Neuronal stem cell (in vitro differentiated cells): ENCODE measurements at regions not wholly inside any gene's neighbourhood (a gene's known extent, or its start where the extent isn't known, plus 50 kb on each side); places are given as distances from the start of the nearest gene placed in this dataset.
A peak's percentile ranks its signal among the peaks of the same experiment; 100 is the strongest.

Experiments used
- DNase-seq: peaks from one replicate; pipeline ENCODE4 v3.0.0-alpha.2; 2013; ENCODE audit warnings: low spot score
- H2AFZ ChIP-seq: one replicate; pipeline ENCODE4 v1.6.1; 2013; ENCODE audit warnings: mild to moderate bottlenecking, low read length, inconsistent platforms
- H2AK5ac ChIP-seq: 2 replicates; pipeline ENCODE4 v1.6.1; 2013; ENCODE audit warnings: low read depth, mild to moderate bottlenecking, inconsistent platforms, low read length, moderate library complexity, mixed read lengths
- H2BK120ac ChIP-seq: 2 replicates; pipeline ENCODE4 v1.6.1; 2013; ENCODE audit warnings: low read depth, mild to moderate bottlenecking, inconsistent platforms, low read length, moderate library complexity, mixed read lengths
- H2BK12ac ChIP-seq: one replicate; pipeline ENCODE4 v1.6.1; 2013; ENCODE audit warnings: low read length, inconsistent platforms
- H2BK15ac ChIP-seq: 2 replicates; pipeline ENCODE4 v1.6.1; 2013; ENCODE audit warnings: mild to moderate bottlenecking, low read length, inconsistent platforms, mixed read lengths
- H2BK5ac ChIP-seq: one replicate; pipeline ENCODE4 v1.6.1; 2013; ENCODE audit warnings: inconsistent platforms, mild to moderate bottlenecking, low read length, moderate library complexity
- H3K14ac ChIP-seq: one replicate; pipeline ENCODE4 v1.6.1; 2013; ENCODE audit warnings: low read length, inconsistent platforms
- H3K18ac ChIP-seq: 2 replicates; pipeline ENCODE4 v1.6.1; 2013; ENCODE audit warnings: low read length, inconsistent platforms
- H3K23ac ChIP-seq: 2 replicates; pipeline ENCODE4 v1.6.1; 2013; ENCODE audit warnings: low read depth, mild to moderate bottlenecking, mixed read lengths, low read length, inconsistent platforms; ENCODE audit not compliant: poor library complexity
- H3K27ac ChIP-seq: replicated peaks from 3 replicates; pipeline ENCODE4 v1.5.1; 2013; ENCODE audit warnings: low read length, inconsistent platforms
- H3K27me3 ChIP-seq, 3 experiments: 2 replicates each; pipeline ENCODE4 v1.6.1; 2013; ENCODE audit warnings: low read length in 3 of 3, mild to moderate bottlenecking in 2 of 3, inconsistent platforms in 1 of 3, low read depth in 1 of 3, mixed read lengths in 1 of 3, moderate library complexity in 1 of 3; ENCODE audit not compliant: control insufficient read depth in 3 of 3, insufficient read depth in 3 of 3
- H3K36me3 ChIP-seq, 2 donors: replicated peaks in 1 of 2; 2 replicates each; pipeline ENCODE4 v1.6.1; 2013; ENCODE audit warnings: low read length in 2 of 2; ENCODE audit not compliant: control insufficient read depth in 2 of 2, insufficient read depth in 2 of 2
- H3K4ac ChIP-seq: 2 replicates; pipeline ENCODE4 v1.6.1; 2013; ENCODE audit warnings: inconsistent platforms, mild to moderate bottlenecking, low read length, moderate library complexity
- H3K4me1 ChIP-seq, 2 donors: 1 replicate in 1 of 2; 2 replicates in 1 of 2; pipeline ENCODE4 v1.6.1; 2013; ENCODE audit warnings: low read length in 2 of 2, low read depth in 1 of 2; ENCODE audit not compliant: control insufficient read depth in 2 of 2, insufficient read depth in 1 of 2
- H3K4me2 ChIP-seq: one replicate; pipeline ENCODE4 v1.6.1; 2013; ENCODE audit warnings: mild to moderate bottlenecking, low read length, inconsistent platforms; ENCODE audit not compliant: insufficient read depth, poor library complexity, severe bottlenecking
- H3K4me3 ChIP-seq, 2 donors: 2 replicates each; pipeline ENCODE4 v1.5.1; 2013; ENCODE audit warnings: low read length in 2 of 2, mild to moderate bottlenecking in 2 of 2, inconsistent platforms in 1 of 2, moderate library complexity in 1 of 2
- H3K79me1 ChIP-seq: one replicate; pipeline ENCODE4 v1.6.1; 2013; ENCODE audit warnings: low read depth, mild to moderate bottlenecking, inconsistent platforms, low read length, moderate library complexity
- H3K9ac ChIP-seq: one replicate; pipeline ENCODE4 v1.6.1; 2013; ENCODE audit warnings: mild to moderate bottlenecking, low read depth, low read length, inconsistent platforms; ENCODE audit not compliant: poor library complexity
- H3K9me3 ChIP-seq, 2 donors: replicated peaks in 1 of 2; 2 replicates each; pipeline versions ENCODE3 to v1.6.1; 2013; ENCODE audit warnings: low read length in 2 of 2, mild to moderate bottlenecking in 2 of 2, inconsistent platforms in 1 of 2, low read depth in 1 of 2, mixed read lengths in 1 of 2, moderate library complexity in 1 of 2; ENCODE audit not compliant: control insufficient read depth in 2 of 2, insufficient read depth in 1 of 2
- H4K8ac ChIP-seq: one replicate; pipeline ENCODE4 v1.6.1; 2013; ENCODE audit warnings: low read depth, mild to moderate bottlenecking, inconsistent platforms, low read length, moderate library complexity
- H4K91ac ChIP-seq: one replicate; pipeline ENCODE4 v1.6.1; 2013; ENCODE audit warnings: low read length, low read depth, mild to moderate bottlenecking, inconsistent platforms; ENCODE audit not compliant: poor library complexity
- WGBS, 2 donors: extraction: QIAGEN DNeasy Blood & Tissue Kit; methylation state at CpG; one replicate each; pipeline ENCODE4 v1.1.7; 2013; ENCODE audit warnings: missing lambda C conversion rate in 2 of 2, mixed read lengths in 1 of 2; ENCODE audit not compliant: insufficient read length in 2 of 2, insufficient replicate concordance in 1 of 2; ENCODE audit errors: extremely low coverage in 2 of 2; 5-methylcytosine and 5-hydroxymethylcytosine counted together

- no peak overlapping the region for H3K9ac ChIP-seq
- H2BK5ac ChIP-seq: peak overlapping the region; percentile 16
- H3K4me1 ChIP-seq: no peaks in the 10 kb centered on the region
- H3K79me1 ChIP-seq: no peaks in the 10 kb centered on the region
- no peak overlapping the region for H3K4ac ChIP-seq
- H3K27me3 ChIP-seq: no peaks in the 10 kb centered on the region
- H2AFZ ChIP-seq: no peak overlapping the region
- no CpG with 5 or more reads among the region's 16 CpGs for WGBS, 2 donors
- no peak overlapping the region for H3K14ac ChIP-seq
- H4K8ac ChIP-seq: no peak overlapping the region
- H2BK12ac ChIP-seq: no peak overlapping the region
- H3K27ac ChIP-seq: no peak overlapping the region
- no peak overlapping the region for H3K23ac ChIP-seq
- no peak overlapping the region for H2BK15ac ChIP-seq
- no peak overlapping the region for H3K18ac ChIP-seq
- H3K9me3 ChIP-seq: no peaks in the 10 kb centered on the region
- H3K36me3 ChIP-seq: no peaks in the 10 kb centered on the region
- no peak for DNase-seq
- no peak overlapping the region for H3K4me3 ChIP-seq
- H3K4me2 ChIP-seq: no peak overlapping the region
- H2BK120ac ChIP-seq: no peak overlapping the region
- H2AK5ac ChIP-seq: no peak overlapping the region
- no peak overlapping the region for H4K91ac ChIP-seq
Measured at GRCh38 chr2:2921011-2921720, 456.5 kb downstream of the EIPR1 start.

- Histone ChIP-seq H3K27ac (no peak overlapping the region), H3K9me3 (no peaks in the 10 kb centered on the region), H2BK120ac (no peak overlapping the region), H2BK12ac (no peak overlapping the region), H3K4ac (no peak overlapping the region), H4K8ac (no peak overlapping the region), H3K4me3 (no peak overlapping the region), H2AK5ac (no peak overlapping the region), H3K4me1 (no peaks in the 10 kb centered on the region), H2BK5ac (no peak overlapping the region), H2AFZ (peak overlapping the region; percentile 35), H3K9ac (no peak overlapping the region), H3K14ac (no peak overlapping the region), H3K79me1 (no peaks in the 10 kb centered on the region), H3K4me2 (no peak overlapping the region), H4K91ac (no peak overlapping the region), H3K23ac (no peak overlapping the region), H3K36me3 (no peaks in the 10 kb centered on the region), H2BK15ac (no peak overlapping the region), H3K18ac (peak overlapping the region; percentile 55), H3K27me3 (no peaks in the 10 kb centered on the region)
- DNase-seq: no peak
- no CpG with 5 or more reads among the region's 10 CpGs for WGBS, 2 donors
Measured at GRCh38 chr2:2919574-2920365, 457.8 kb downstream of the EIPR1 start.

GRCh38 chr2:2919026-2919425 is 458.6 kb downstream of the EIPR1 start:
- Histone ChIP-seq H3K23ac (no peak overlapping the region), H3K4me2 (no peak overlapping the region), H2BK15ac (no peak overlapping the region), H3K4me3 (no peak overlapping the region), H3K27ac (no peak overlapping the region), H2AFZ (no peak overlapping the region), H2BK120ac (no peak overlapping the region), H3K18ac (peak overlapping the region; percentile 35), H2BK12ac (no peak overlapping the region), H4K91ac (no peak overlapping the region), H2BK5ac (no peak overlapping the region), H3K9me3 (no peaks in the 10 kb centered on the region), H2AK5ac (no peak overlapping the region), H3K4me1 (no peaks in the 10 kb centered on the region), H3K9ac (no peak overlapping the region), H3K79me1 (no peaks in the 10 kb centered on the region), H3K27me3 (no peaks in the 10 kb centered on the region), H3K4ac (no peak overlapping the region), H3K14ac (no peak overlapping the region), H4K8ac (no peak overlapping the region), H3K36me3 (no peaks in the 10 kb centered on the region)
- no CpG with 5 or more reads among the region's 5 CpGs for WGBS, 2 donors
- DNase-seq: no peak

- Histone ChIP-seq H3K4me2 (no peak overlapping the region), H3K4me3 (no peak overlapping the region), H3K27ac (no peak overlapping the region), H3K79me1 (no peaks in the 10 kb centered on the region), H3K4me1 (no peaks in the 10 kb centered on the region), H2AK5ac (no peak overlapping the region), H2BK5ac (no peak overlapping the region), H2AFZ (no peak overlapping the region), H4K8ac (no peak overlapping the region), H4K91ac (no peak overlapping the region), H3K9me3 (no peaks in the 10 kb centered on the region), H3K18ac (no peak overlapping the region), H3K23ac (no peak overlapping the region), H3K27me3 (no peaks in the 10 kb centered on the region), H3K4ac (no peak overlapping the region), H2BK12ac (no peak overlapping the region), H2BK120ac (no peak overlapping the region), H3K14ac (no peak overlapping the region), H3K9ac (no peak overlapping the region), H3K36me3 (no peaks in the 10 kb centered on the region), H2BK15ac (no peak overlapping the region)
- WGBS, 2 donors: 100% methylated on average over 1 of the region's 5 CpGs; no CpG with 5 or more reads in 1 of the 2 donors
- no peak for DNase-seq
Measured at GRCh38 chr2:2916621-2917020, 461.0 kb downstream of the EIPR1 start.
